ENCODE measurements at regions not wholly inside any gene's neighbourhood (a gene's known extent, or its start where the extent isn't known, plus 50 kb on each side); places are given as distances from the start of the nearest gene placed in this dataset.

DNA sequence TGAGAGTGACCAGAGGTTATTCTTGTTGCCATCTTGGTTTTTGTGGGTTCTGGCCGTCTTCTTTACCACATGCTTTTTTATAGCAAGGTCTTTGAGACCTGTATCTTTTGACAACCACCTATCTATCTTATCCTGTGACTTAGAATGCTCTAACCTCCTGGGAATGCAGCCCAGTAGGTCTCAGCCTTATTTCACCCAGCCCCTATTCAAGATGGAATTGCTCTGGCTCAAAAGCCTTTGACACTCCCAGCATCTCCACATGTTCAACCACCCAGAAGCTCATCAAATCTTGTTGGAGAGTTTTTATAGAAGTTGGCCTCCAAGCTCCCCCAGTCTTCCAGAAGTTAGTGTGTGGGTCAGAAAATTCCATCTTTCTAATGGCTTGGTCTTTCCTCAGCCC, 464.3 kb upstream of the NRP1 start:
- H3K27ac ChIP-seq (ENCODE audit: insufficient read length, low read depth, low read length), result no peak overlapping the region
- no peaks in the 10 kb centered on the region for H3K9me3 ChIP-seq (ENCODE audit: control insufficient read depth, low read depth, low read length)
- no peaks in the 10 kb centered on the region for H3K27me3 Mint-ChIP-seq (ENCODE audit: low read depth)
- no peaks in the 10 kb centered on the region for H3K23me2 ChIP-seq (ENCODE audit: insufficient read length, low read depth, low read length, poor library complexity, severe bottlenecking)
- no peak overlapping the region for H4K91ac ChIP-seq (ENCODE audit: insufficient read length, low read depth, low read length)
- TF ChIP-seq CTCF (conservative IDR thresholded peaks at IDR 0.05), result no peak
- no peak overlapping the region for H3K4me2 ChIP-seq (ENCODE audit: insufficient read depth, insufficient read length, low read length)
- no peak overlapping the region for H3K18ac ChIP-seq (ENCODE audit: insufficient read length, low read depth, low read length)
- H4K5ac ChIP-seq (ENCODE audit: insufficient read length, low read depth, low read length), result no peak overlapping the region
- H3K9me3 Mint-ChIP-seq, result no peaks in the 10 kb centered on the region; a peak in 1 of 5 replicates
- no peak overlapping the region for H3K9ac ChIP-seq (ENCODE audit: extremely low read depth, insufficient read length, low read length)
- no peak overlapping the region for H2BK20ac ChIP-seq (ENCODE audit: low read depth, low read length, poor library complexity, severe bottlenecking)
- no peak for DNase-seq
- H3K4me1 Mint-ChIP-seq, result peaks cover 15 to 19% of the 10 kb centered on the region in 2 experiments
- H4K8ac ChIP-seq (replicated peaks; ENCODE audit: insufficient read length, low read depth, low read length), result no peak overlapping the region
- no peaks in the 10 kb centered on the region for H3K27me3 ChIP-seq (ENCODE audit: insufficient read depth, low read length)
- H3K23ac ChIP-seq (ENCODE audit: insufficient read length, low read depth, low read length), result no peak overlapping the region
- H2AK5ac ChIP-seq (ENCODE audit: insufficient read length, low read length), result no peak overlapping the region
- H3K56ac ChIP-seq (ENCODE audit: insufficient read length, low read depth, low read length), result no peak overlapping the region
- H4K20me1 ChIP-seq (ENCODE audit: control insufficient read depth, insufficient read depth, insufficient read length), result no peaks in the 10 kb centered on the region
- H2BK15ac ChIP-seq (ENCODE audit: low read depth, low read length), result no peak overlapping the region
- H2BK5ac ChIP-seq (ENCODE audit: insufficient read length, low read length), result no peak overlapping the region
- H3K79me1 ChIP-seq (ENCODE audit: insufficient read depth, low read depth, low read length, poor library complexity, severe bottlenecking), result no peaks in the 10 kb centered on the region
- H3K4me3 Mint-ChIP-seq, result no peak overlapping the region
- H3K4ac ChIP-seq (ENCODE audit: low read depth, low read length), result no peak overlapping the region
- no peak overlapping the region for H2BK120ac ChIP-seq (ENCODE audit: low read depth, low read length, poor library complexity, severe bottlenecking)
- H2AFZ ChIP-seq (ENCODE audit: low read length), result no peak overlapping the region
- 0 out of 2 replicates have a peak, but pooled peaks cover 1% of the 10 kb centered on the region for H3K79me2 ChIP-seq (ENCODE audit: insufficient read depth, low read length)
- H3K4me1 ChIP-seq (ENCODE audit: insufficient read depth, low read length), result peaks cover 5% of the 10 kb centered on the region; the same call in 1 of the 2 replicates
- no peaks in the 10 kb centered on the region for H3K36me3 Mint-ChIP-seq (ENCODE audit: insufficient read depth in 1 of 3, low read depth in 3 of 3)
- WGBS (ENCODE audit: extremely low coverage, insufficient read length, low lambda C conversion rate), result no CpG with 5 or more reads among the region's 1 CpG
- no peak overlapping the region for H3K14ac ChIP-seq (ENCODE audit: insufficient read depth, low read length)
- no peak overlapping the region for H2BK12ac ChIP-seq (ENCODE audit: insufficient read length, low read depth, low read length)
- no peak overlapping the region for H3T11ph ChIP-seq (ENCODE audit: low read length)
- no peak overlapping the region for H3K27ac Mint-ChIP-seq

Data from H9 (cell line).